Brain microvascular endothelial cell (primary cell): ENCODE measurements at regions not wholly inside any gene's neighbourhood (a gene's known extent, or its start where the extent isn't known, plus 50 kb on each side); places are given as distances from the start of the nearest gene placed in this dataset.
A peak's percentile ranks its signal among the peaks of the same experiment; 100 is the strongest.

Source experiments
- DNase-seq: peaks from one replicate; pipeline ENCODE4 v3.0.0-alpha.2; 2020
- H3K27ac ChIP-seq: fragments of 250-450 bp; sonication (Bioruptor Pico); 2 replicates; pipeline ENCODE4 v1.5.1; 2020; ENCODE audit warnings: mild to moderate bottlenecking, moderate library complexity
- H3K27me3 ChIP-seq: fragments of 250-450 bp; sonication (Bioruptor Pico); replicated peaks from 2 replicates; pipeline ENCODE4 v1.5.1; 2020; ENCODE audit warnings: mild to moderate bottlenecking
- H3K36me3 ChIP-seq: fragments of 250-450 bp; sonication (Bioruptor Pico); replicated peaks from 2 replicates; pipeline ENCODE4 v1.5.1; 2020; ENCODE audit warnings: mild to moderate bottlenecking
- H3K4me3 ChIP-seq: 2 replicates; pipeline ENCODE4 v1.5.1; 2011; ENCODE audit warnings: low read depth, mild to moderate bottlenecking, control low read depth, low read length, moderate library complexity
- in situ Hi-C: cut with HindIII; loops from 2 replicates; pipeline ENCODE4 v1.10.0; 2017; ENCODE audit warnings: low sequenced_read_pairs, low pct_ligation_motif_present
- TF ChIP-seq, protein P1 (sequence below): IDR thresholded peaks from 2 replicates; pipeline ENCODE4 v1.5.1; 2011; ENCODE audit warnings: low read depth, mild to moderate bottlenecking, moderate library complexity, low read length, control low read depth, inconsistent platforms; ENCODE audit errors: missing control alignments

DNA sequence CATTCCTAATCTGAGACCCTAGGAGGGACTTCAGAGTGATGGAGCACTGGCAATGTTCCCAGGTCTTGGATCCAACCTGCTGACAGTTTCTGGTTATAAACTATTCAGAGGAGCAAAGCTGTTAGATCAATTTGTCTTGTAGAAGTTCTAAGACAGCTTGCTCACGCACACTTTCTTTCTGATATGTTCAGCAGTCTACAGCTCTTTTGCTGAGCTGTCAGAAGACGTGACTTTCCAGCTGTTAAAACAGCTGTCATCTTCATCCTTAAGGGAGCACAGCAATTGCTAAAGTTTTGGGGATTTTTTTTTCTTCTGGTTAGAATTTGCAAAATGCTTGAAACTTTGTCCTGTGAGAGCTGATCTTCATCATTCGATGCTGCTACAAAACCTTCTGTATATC, 823.1 kb downstream of the SORCS1 start:
- no peaks in the 10 kb centered on the region for H3K27me3 ChIP-seq
- no peak overlapping the region for H3K27ac ChIP-seq
- in situ Hi-C loops: no loop called here
- no peak overlapping the region for H3K4me3 ChIP-seq
- TF ChIP-seq, protein P1, sequence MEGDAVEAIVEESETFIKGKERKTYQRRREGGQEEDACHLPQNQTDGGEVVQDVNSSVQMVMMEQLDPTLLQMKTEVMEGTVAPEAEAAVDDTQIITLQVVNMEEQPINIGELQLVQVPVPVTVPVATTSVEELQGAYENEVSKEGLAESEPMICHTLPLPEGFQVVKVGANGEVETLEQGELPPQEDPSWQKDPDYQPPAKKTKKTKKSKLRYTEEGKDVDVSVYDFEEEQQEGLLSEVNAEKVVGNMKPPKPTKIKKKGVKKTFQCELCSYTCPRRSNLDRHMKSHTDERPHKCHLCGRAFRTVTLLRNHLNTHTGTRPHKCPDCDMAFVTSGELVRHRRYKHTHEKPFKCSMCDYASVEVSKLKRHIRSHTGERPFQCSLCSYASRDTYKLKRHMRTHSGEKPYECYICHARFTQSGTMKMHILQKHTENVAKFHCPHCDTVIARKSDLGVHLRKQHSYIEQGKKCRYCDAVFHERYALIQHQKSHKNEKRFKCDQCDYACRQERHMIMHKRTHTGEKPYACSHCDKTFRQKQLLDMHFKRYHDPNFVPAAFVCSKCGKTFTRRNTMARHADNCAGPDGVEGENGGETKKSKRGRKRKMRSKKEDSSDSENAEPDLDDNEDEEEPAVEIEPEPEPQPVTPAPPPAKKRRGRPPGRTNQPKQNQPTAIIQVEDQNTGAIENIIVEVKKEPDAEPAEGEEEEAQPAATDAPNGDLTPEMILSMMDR: no peak
- no peaks in the 10 kb centered on the region for H3K36me3 ChIP-seq
- no peak for DNase-seq

DNA sequence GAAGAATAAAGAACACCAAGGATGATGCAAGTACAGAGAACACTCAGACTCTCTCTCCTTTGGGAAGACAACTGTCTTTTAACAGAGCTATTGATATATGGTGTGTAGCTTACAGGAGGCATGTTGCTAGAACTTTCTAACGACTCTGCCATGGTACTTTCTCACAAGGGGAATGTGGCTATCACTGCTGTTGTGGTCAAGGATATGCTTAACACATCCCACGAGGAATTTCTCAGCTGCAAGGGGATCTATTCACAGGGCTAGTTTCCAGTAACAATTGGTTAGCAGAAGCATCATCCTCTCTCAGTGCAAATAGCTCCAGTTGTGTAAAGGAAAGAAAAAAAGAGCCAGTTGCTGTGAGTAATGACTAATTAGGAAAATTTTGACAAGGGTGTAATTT, 826.0 kb downstream of the SORCS1 start:
- TF ChIP-seq, protein P1: no peak
- no peak overlapping the region for H3K4me3 ChIP-seq
- no peaks in the 10 kb centered on the region for H3K36me3 ChIP-seq
- in situ Hi-C loops: no loop called here
- no peaks in the 10 kb centered on the region for H3K27me3 ChIP-seq
- H3K27ac ChIP-seq: no peak overlapping the region
- peak; percentile 3 for DNase-seq

DNA sequence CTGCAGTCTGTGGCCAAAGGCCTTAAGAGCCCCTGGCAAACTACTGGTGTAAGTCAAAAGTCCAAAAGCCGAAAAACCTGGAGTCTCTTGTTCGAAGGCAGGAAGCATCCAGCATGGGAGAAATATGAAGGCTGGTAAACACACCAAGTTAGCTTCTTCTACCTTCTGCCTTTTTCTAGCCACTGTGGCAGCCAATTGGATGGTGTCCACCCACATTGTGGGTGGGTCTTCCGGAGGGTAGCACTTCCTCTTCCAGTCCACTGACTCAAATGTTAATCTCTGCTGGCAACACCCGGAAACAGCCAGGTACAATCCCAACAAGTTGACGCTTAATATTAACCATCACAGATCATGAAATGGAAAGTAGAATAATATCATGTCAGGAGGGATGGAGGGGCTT, 827.6 kb downstream of the SORCS1 start:
- DNase-seq: no peak
- TF ChIP-seq, protein P1: no peak
- no peak overlapping the region for H3K27ac ChIP-seq
- H3K4me3 ChIP-seq: no peak overlapping the region
- in situ Hi-C loops: no loop called here
- H3K36me3 ChIP-seq: no peaks in the 10 kb centered on the region
- H3K27me3 ChIP-seq: no peaks in the 10 kb centered on the region

DNA sequence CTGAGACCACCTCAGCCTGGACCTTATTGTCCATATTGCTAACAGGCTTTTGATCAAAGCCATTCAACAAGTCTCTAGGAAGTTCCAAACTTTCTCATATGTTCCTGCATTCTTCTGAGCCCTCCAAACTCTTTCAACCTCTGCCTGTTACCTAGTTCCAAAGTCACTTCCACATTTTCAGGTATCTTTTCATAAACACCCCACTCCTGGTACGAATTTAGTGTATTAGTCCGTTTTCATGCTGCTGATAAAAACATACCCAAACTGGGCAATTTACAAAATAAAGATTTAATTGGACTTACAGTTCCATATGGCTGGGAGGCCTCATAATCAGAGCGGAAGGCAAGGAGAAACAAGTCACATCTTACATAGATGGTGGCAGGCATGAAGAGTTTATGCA, 836.8 kb downstream of the SORCS1 start:
- no peak overlapping the region for H3K4me3 ChIP-seq
- H3K36me3 ChIP-seq: no peaks in the 10 kb centered on the region
- no peak for DNase-seq
- TF ChIP-seq, protein P1: no peak
- in situ Hi-C loops: no loop called here
- H3K27ac ChIP-seq: no peak overlapping the region
- no peaks in the 10 kb centered on the region for H3K27me3 ChIP-seq

DNA sequence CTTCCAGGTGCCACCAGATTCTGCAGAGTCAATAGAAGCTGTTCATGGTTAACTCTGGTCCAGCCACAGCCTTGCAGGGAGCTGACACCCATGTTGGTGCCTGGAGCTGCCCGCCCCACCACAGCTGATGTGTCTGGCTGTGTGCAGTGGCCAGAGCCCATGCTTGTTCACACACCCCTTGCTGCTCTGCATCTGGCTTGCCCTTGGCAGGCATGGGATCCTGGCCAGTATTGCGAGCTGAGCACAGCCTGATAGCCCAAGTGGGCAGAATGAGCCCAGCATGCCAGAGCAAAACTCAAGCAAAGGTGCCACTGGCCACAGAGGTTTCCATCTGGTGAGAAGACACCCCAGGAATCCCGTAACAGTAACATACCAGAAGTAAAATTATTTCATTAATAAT, 843.6 kb downstream of the SORCS1 start:
- H3K4me3 ChIP-seq: no peak overlapping the region
- H3K36me3 ChIP-seq: no peaks in the 10 kb centered on the region
- in situ Hi-C loops: no loop called here
- no peak overlapping the region for H3K27ac ChIP-seq
- no peaks in the 10 kb centered on the region for H3K27me3 ChIP-seq
- no peak for DNase-seq
- TF ChIP-seq, protein P1: no peak

DNA sequence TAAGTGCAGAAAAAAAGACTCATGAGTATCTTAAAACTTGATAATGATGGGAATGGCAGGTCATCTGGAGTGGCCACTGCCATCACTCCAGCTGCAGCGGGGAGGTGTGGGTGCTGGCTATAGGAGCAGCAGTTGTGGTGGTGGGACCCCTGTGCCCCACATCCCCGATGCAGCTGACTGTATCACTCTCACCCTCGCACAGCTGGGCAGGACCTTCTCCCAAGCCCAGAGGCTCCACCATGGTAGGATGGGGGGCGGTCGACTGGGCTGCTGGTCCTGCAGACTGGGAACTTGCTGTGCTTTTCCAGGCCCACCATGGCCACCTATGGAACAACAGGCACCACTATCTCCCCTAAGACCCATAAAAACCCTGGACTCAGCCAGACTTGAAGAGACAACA, 844.4 kb downstream of the SORCS1 start:
- no peak overlapping the region for H3K27ac ChIP-seq
- no peaks in the 10 kb centered on the region for H3K36me3 ChIP-seq
- H3K4me3 ChIP-seq: no peak overlapping the region
- TF ChIP-seq, protein P1: no peak
- in situ Hi-C loops: no loop called here
- no peaks in the 10 kb centered on the region for H3K27me3 ChIP-seq
- no peak for DNase-seq
